Activated naive CD8-positive, alpha-beta T cell treated with anti-CD3 and anti-CD28 coated beads, Interleukin-2, amount 10 ng/mL, durations not matched to agents 7 days and 5 days (primary cell): ENCODE measurements at regions not wholly inside any gene's neighbourhood (a gene's known extent, or its start where the extent isn't known, plus 50 kb on each side); places are given as distances from the start of the nearest gene placed in this dataset.
A peak's percentile ranks its signal among the peaks of the same experiment; 100 is the strongest.

Experiments
- ATAC-seq: fragments of 150-1000 bp; cut with Tn5 transposase; one replicate; pipeline ENCODE4 v1.10.0; 2021; ENCODE audit warnings: low read depth, moderate library complexity
- POLR2A ChIA-PET: fragments of 350-600 bp; sonication (Branson Sonifier 250); formaldehyde crosslinking; loops from one replicate; lab custom pipeline; 2021; ENCODE audit warnings: antibody characterized with exemption; lab: Charles Lee
- DNase-seq: peaks from one replicate; pipeline ENCODE4 v3.0.0; 2021
- H3K27ac Mint-ChIP-seq: one replicate; pipeline ENCODE4 v1.8.0; 2022; ENCODE audit warnings: mild to moderate bottlenecking, mixed read lengths
- H3K27me3 Mint-ChIP-seq: one replicate; pipeline ENCODE4 v1.8.0; 2022; ENCODE audit warnings: mild to moderate bottlenecking, moderate library complexity, mixed read lengths
- H3K36me3 Mint-ChIP-seq: one replicate; pipeline ENCODE4 v1.8.0; 2021; ENCODE audit warnings: mild to moderate bottlenecking, mixed read lengths
- H3K4me1 Mint-ChIP-seq: one replicate; pipeline ENCODE4 v1.8.0; 2021; ENCODE audit warnings: mixed read lengths
- H3K4me3 Mint-ChIP-seq: one replicate; pipeline ENCODE4 v1.8.0; 2022; ENCODE audit warnings: mild to moderate bottlenecking, moderate library complexity, mixed read lengths
- H3K9me3 Mint-ChIP-seq: one replicate; pipeline ENCODE4 v1.8.0; 2021; ENCODE audit warnings: mixed read lengths

- H3K27ac Mint-ChIP-seq, result no peak overlapping the region
- no peaks in the 10 kb centered on the region for H3K36me3 Mint-ChIP-seq
- H3K4me3 Mint-ChIP-seq, result no peak overlapping the region
- H3K27me3 Mint-ChIP-seq, result no peaks in the 10 kb centered on the region
- ATAC-seq (no peak), DNase-seq (no peak)
- H3K9me3 Mint-ChIP-seq, result no peaks in the 10 kb centered on the region
- POLR2A ChIA-PET, result no interaction called here
- H3K4me1 Mint-ChIP-seq, result no peaks in the 10 kb centered on the region
These were observed 2120.4 kb upstream of the PIK3C3 start for GRCh38 chr18:39834636-39835035.

- peaks cover 2% of the 10 kb centered on the region for H3K9me3 Mint-ChIP-seq
- no peak for ATAC-seq
- POLR2A ChIA-PET, result no interaction called here
- H3K27ac Mint-ChIP-seq, result no peak overlapping the region
- DNase-seq, result no peak
- no peaks in the 10 kb centered on the region for H3K36me3 Mint-ChIP-seq
- H3K4me3 Mint-ChIP-seq, result no peak overlapping the region
- no peaks in the 10 kb centered on the region for H3K27me3 Mint-ChIP-seq
- no peaks in the 10 kb centered on the region for H3K4me1 Mint-ChIP-seq
These were observed 2129.4 kb upstream of the PIK3C3 start for GRCh38 chr18:39825485-39826150.

GRCh38 chr18:39806525-39806924 lies 2148.5 kb upstream of the PIK3C3 start:
- peaks cover 5% of the 10 kb centered on the region for H3K9me3 Mint-ChIP-seq
- H3K27ac Mint-ChIP-seq, result no peak overlapping the region
- POLR2A ChIA-PET, result no interaction called here
- no peak for ATAC-seq
- H3K4me3 Mint-ChIP-seq, result no peak overlapping the region
- H3K27me3 Mint-ChIP-seq, result no peaks in the 10 kb centered on the region
- H3K4me1 Mint-ChIP-seq, result no peaks in the 10 kb centered on the region
- no peaks in the 10 kb centered on the region for H3K36me3 Mint-ChIP-seq
- DNase-seq, result no peak

GRCh38 chr18:39805218-39805617 lies 2149.8 kb upstream of the PIK3C3 start:
- Mint-ChIP-seq H3K9me3 (peaks cover 7% of the 10 kb centered on the region), H3K4me3 (no peak overlapping the region), H3K36me3 (no peaks in the 10 kb centered on the region), H3K27me3 (no peaks in the 10 kb centered on the region), H3K27ac (no peak overlapping the region), H3K4me1 (no peaks in the 10 kb centered on the region)
- no peak for ATAC-seq
- POLR2A ChIA-PET, result no interaction called here
- DNase-seq, result no peak

GRCh38 chr18:39802648-39803229 lies 2152.3 kb upstream of the PIK3C3 start:
- H3K4me1 Mint-ChIP-seq, result no peaks in the 10 kb centered on the region
- no peak for ATAC-seq
- H3K9me3 Mint-ChIP-seq, result peaks cover 10% of the 10 kb centered on the region

GRCh38 chr18:39801848-39802247 lies 2153.2 kb upstream of the PIK3C3 start:
- DNase-seq (no peak), ATAC-seq (no peak)
- H3K27ac Mint-ChIP-seq, result no peak overlapping the region
- no peaks in the 10 kb centered on the region for H3K4me1 Mint-ChIP-seq
- H3K9me3 Mint-ChIP-seq, result peaks cover 10% of the 10 kb centered on the region
- no peaks in the 10 kb centered on the region for H3K27me3 Mint-ChIP-seq
- H3K36me3 Mint-ChIP-seq, result no peaks in the 10 kb centered on the region
- POLR2A ChIA-PET, result no interaction called here
- no peak overlapping the region for H3K4me3 Mint-ChIP-seq

More at GRCh38 chr18:39802648-39803229, 2152.3 kb upstream of the PIK3C3 start:
- Mint-ChIP-seq H3K4me3 (no peak overlapping the region), H3K27me3 (no peaks in the 10 kb centered on the region), H3K27ac (no peak overlapping the region), H3K36me3 (no peaks in the 10 kb centered on the region)
- DNase-seq, result no peak
- POLR2A ChIA-PET, result no interaction called here

- ATAC-seq (no peak), DNase-seq (no peak)
- Mint-ChIP-seq H3K4me3 (no peak overlapping the region), H3K4me1 (no peaks in the 10 kb centered on the region), H3K27me3 (no peaks in the 10 kb centered on the region), H3K27ac (no peak overlapping the region), H3K9me3 (peaks cover 8% of the 10 kb centered on the region), H3K36me3 (no peaks in the 10 kb centered on the region)
- POLR2A ChIA-PET, result no interaction called here
These were observed 2154.0 kb upstream of the PIK3C3 start for GRCh38 chr18:39801010-39801409.

GRCh38 chr18:39799006-39799405 lies 2156.0 kb upstream of the PIK3C3 start:
- Mint-ChIP-seq H3K9me3 (peaks cover 9% of the 10 kb centered on the region), H3K4me1 (no peaks in the 10 kb centered on the region), H3K36me3 (no peaks in the 10 kb centered on the region), H3K4me3 (peak overlapping the region; percentile 69), H3K27ac (no peak overlapping the region), H3K27me3 (no peaks in the 10 kb centered on the region)
- no peak for ATAC-seq
- no peak for DNase-seq
- POLR2A ChIA-PET, result no interaction called here

GRCh38 chr18:39796393-39796792 lies 2158.6 kb upstream of the PIK3C3 start:
- H3K4me1 Mint-ChIP-seq, result no peaks in the 10 kb centered on the region
- POLR2A ChIA-PET, result no interaction called here
- no peaks in the 10 kb centered on the region for H3K27me3 Mint-ChIP-seq
- no peak overlapping the region for H3K4me3 Mint-ChIP-seq
- DNase-seq (no peak), ATAC-seq (no peak)
- H3K27ac Mint-ChIP-seq, result no peak overlapping the region
- no peaks in the 10 kb centered on the region for H3K36me3 Mint-ChIP-seq
- H3K9me3 Mint-ChIP-seq, result peaks cover 5% of the 10 kb centered on the region

GRCh38 chr18:39795350-39795749 lies 2159.7 kb upstream of the PIK3C3 start:
- H3K4me1 Mint-ChIP-seq, result no peaks in the 10 kb centered on the region
- H3K9me3 Mint-ChIP-seq, result peaks cover 4% of the 10 kb centered on the region
- H3K27me3 Mint-ChIP-seq, result no peaks in the 10 kb centered on the region
- no peak overlapping the region for H3K4me3 Mint-ChIP-seq
- no peaks in the 10 kb centered on the region for H3K36me3 Mint-ChIP-seq
- ATAC-seq (no peak), DNase-seq (no peak)
- POLR2A ChIA-PET, result no interaction called here
- no peak overlapping the region for H3K27ac Mint-ChIP-seq

GRCh38 chr18:39793609-39794008 lies 2161.4 kb upstream of the PIK3C3 start:
- POLR2A ChIA-PET, result no interaction called here

GRCh38 chr18:39788383-39788782 lies 2166.7 kb upstream of the PIK3C3 start:
- DNase-seq (no peak), ATAC-seq (no peak)
- H3K36me3 Mint-ChIP-seq, result no peaks in the 10 kb centered on the region
- H3K9me3 Mint-ChIP-seq, result no peaks in the 10 kb centered on the region
- H3K4me3 Mint-ChIP-seq, result no peak overlapping the region
- POLR2A ChIA-PET, result no interaction called here
- H3K27me3 Mint-ChIP-seq, result peaks cover 2% of the 10 kb centered on the region
- no peak overlapping the region for H3K27ac Mint-ChIP-seq
- no peaks in the 10 kb centered on the region for H3K4me1 Mint-ChIP-seq

More at GRCh38 chr18:39793609-39794008, 2161.4 kb upstream of the PIK3C3 start:
- Mint-ChIP-seq H3K9me3 (peaks cover 1% of the 10 kb centered on the region), H3K27ac (no peak overlapping the region), H3K27me3 (no peaks in the 10 kb centered on the region), H3K4me3 (no peak overlapping the region), H3K4me1 (no peaks in the 10 kb centered on the region), H3K36me3 (no peaks in the 10 kb centered on the region)
- DNase-seq (no peak), ATAC-seq (no peak)

- Mint-ChIP-seq H3K4me1 (no peaks in the 10 kb centered on the region), H3K27ac (no peak overlapping the region), H3K4me3 (no peak overlapping the region), H3K9me3 (no peaks in the 10 kb centered on the region), H3K36me3 (no peaks in the 10 kb centered on the region), H3K27me3 (peaks cover 2% of the 10 kb centered on the region)
- no peak for ATAC-seq
- POLR2A ChIA-PET, result no interaction called here
- DNase-seq, result no peak
These were observed 2168.6 kb upstream of the PIK3C3 start for GRCh38 chr18:39786477-39786876.

GRCh38 chr18:39784541-39784940 lies 2170.5 kb upstream of the PIK3C3 start:
- ATAC-seq (no peak), DNase-seq (no peak)
- Mint-ChIP-seq H3K4me3 (no peak overlapping the region), H3K36me3 (no peaks in the 10 kb centered on the region), H3K4me1 (no peaks in the 10 kb centered on the region), H3K27me3 (peaks cover 2% of the 10 kb centered on the region), H3K9me3 (no peaks in the 10 kb centered on the region), H3K27ac (no peak overlapping the region)
- POLR2A ChIA-PET, result no interaction called here
